Liver (tissue), 3 donors: ENCODE measurements at regions not wholly inside any gene's neighbourhood (a gene's known extent, or its start where the extent isn't known, plus 50 kb on each side); places are given as distances from the start of the nearest gene placed in this dataset.

Experiments
- CTCF ChIP-seq: fragments of 150-350 bp; IDR thresholded peaks from 2 replicates; pipeline ENCODE4 v1.5.1; 2017; ENCODE audit warnings: improper control_type of control experiment, low read depth, low read length; ENCODE audit not compliant: missing input control
- FOXA1 ChIP-seq: IDR thresholded peaks from 2 replicates; pipeline ENCODE4 v1.6.1; 2016; ENCODE audit warnings: antibody characterized with exemption
- GABPA ChIP-seq, 2 donors: IDR thresholded peaks in 1 of 2; conservative IDR thresholded peaks in 1 of 2; 2 replicates each; pipeline ENCODE4 v1.6.1; 2016; ENCODE audit warnings: antibody characterized with exemption in 2 of 2, mild to moderate bottlenecking in 1 of 2, moderate library complexity in 1 of 2
- HNF4A ChIP-seq, 2 donors: conservative IDR thresholded peaks; 2 replicates each; pipeline ENCODE4 v1.6.1; 2016; ENCODE audit warnings: antibody characterized with exemption in 2 of 2, mild to moderate bottlenecking in 2 of 2
- HNF4G ChIP-seq: IDR thresholded peaks from 2 replicates; pipeline ENCODE4 v1.6.1; 2016; ENCODE audit warnings: antibody characterized with exemption
- JUND ChIP-seq, 2 donors: IDR thresholded peaks; 2 replicates each; pipeline ENCODE4 v1.6.1; 2016; ENCODE audit warnings: antibody characterized with exemption in 2 of 2
- MAX ChIP-seq: IDR thresholded peaks from 2 replicates; pipeline ENCODE4 v1.6.1; 2016; ENCODE audit warnings: antibody characterized with exemption
- RAD21 ChIP-seq, 2 donors: IDR thresholded peaks; 2 replicates each; pipeline ENCODE4 v1.6.1; 2016; ENCODE audit warnings: antibody characterized with exemption in 2 of 2, mild to moderate bottlenecking in 2 of 2
- REST ChIP-seq: IDR thresholded peaks from 2 replicates; pipeline ENCODE4 v1.6.1; 2016; ENCODE audit warnings: antibody characterized with exemption, mild to moderate bottlenecking
- RXRA ChIP-seq, 2 donors: IDR thresholded peaks; 2 replicates each; pipeline ENCODE4 v1.6.1; 2017 to 2018; ENCODE audit warnings: antibody characterized with exemption in 2 of 2, mild to moderate bottlenecking in 1 of 2
- TAF1 ChIP-seq: conservative IDR thresholded peaks from 2 replicates; pipeline ENCODE4 v1.6.1; 2016; ENCODE audit warnings: antibody characterized with exemption, mild to moderate bottlenecking
- YY1 ChIP-seq: IDR thresholded peaks from 2 replicates; pipeline ENCODE4 v1.6.1; 2016; ENCODE audit warnings: antibody characterized with exemption, mild to moderate bottlenecking
- ZBTB33 ChIP-seq: IDR thresholded peaks from 2 replicates; pipeline ENCODE4 v1.6.1; 2016; ENCODE audit warnings: antibody characterized with exemption
- donor health status: healthy.
- donor health status: healthy.

- TF ChIP-seq RXRA (IDR thresholded peaks at IDR 0.05) (no peak), FOXA1 (no peak), CTCF (no peak), ZBTB33 (no peak), MAX (no peak), RAD21 (IDR thresholded peaks at IDR 0.05) (no peak), REST (no peak), GABPA (IDR thresholded peaks at IDR 0.05 in 1 of 2, conservative IDR thresholded peaks at IDR 0.05 in 1 of 2) (no peak), HNF4G (no peak), JUND (IDR thresholded peaks at IDR 0.05) (no peak), HNF4A (conservative IDR thresholded peaks at IDR 0.05) (no peak), YY1 (no peak), TAF1 (no peak)
Measured at GRCh38 chr3:1703169-1703568, 395.5 kb upstream of the CNTN4 start.
